Midbrain (tissue), 1 donor: ENCODE measurements at regions not wholly inside any gene's neighbourhood (a gene's known extent, or its start where the extent isn't known, plus 50 kb on each side); places are given as distances from the start of the nearest gene placed in this dataset.

ENCODE experiments used
- DNase-seq: peaks from one replicate; lab custom pipeline; 2025; lab: John Stamatoyannopoulos, UW

GRCh38 chr3:102156426-102156825, 278.4 kb upstream of the ZPLD1 start:
- no peak for DNase-seq

GRCh38 chr3:102158080-102158740, 276.6 kb upstream of the ZPLD1 start:
- no peak for DNase-seq

GRCh38 chr3:102159810-102160451, 274.9 kb upstream of the ZPLD1 start:
- no peak for DNase-seq

GRCh38 chr3:102161384-102162006, 273.3 kb upstream of the ZPLD1 start:
- DNase-seq: no peak

GRCh38 chr3:102162251-102162650, 272.6 kb upstream of the ZPLD1 start:
- no peak for DNase-seq

GRCh38 chr3:102163039-102163817, 271.6 kb upstream of the ZPLD1 start:
- no peak for DNase-seq

- DNase-seq: no peak
Observed at GRCh38 chr3:102163818-102164154, 271.0 kb upstream of the ZPLD1 start.

- DNase-seq: no peak
Observed at GRCh38 chr3:102165367-102165766, 269.4 kb upstream of the ZPLD1 start.

GRCh38 chr3:102169915-102170479, 264.8 kb upstream of the ZPLD1 start:
- DNase-seq: no peak

GRCh38 chr3:102170545-102170944, 264.3 kb upstream of the ZPLD1 start:
- DNase-seq: no peak

GRCh38 chr3:102174312-102174712, 260.5 kb upstream of the ZPLD1 start:
- no peak for DNase-seq

- no peak for DNase-seq
Observed at GRCh38 chr3:102174832-102175374, 259.9 kb upstream of the ZPLD1 start.

- no peak for DNase-seq
Observed at GRCh38 chr3:102176333-102177050, 258.3 kb upstream of the ZPLD1 start.

GRCh38 chr3:102177075-102177755, 257.6 kb upstream of the ZPLD1 start:
- no peak for DNase-seq

GRCh38 chr3:102178817-102179216, 256.0 kb upstream of the ZPLD1 start:
- DNase-seq: no peak

- no peak for DNase-seq
Observed at GRCh38 chr3:102179326-102180177, 255.3 kb upstream of the ZPLD1 start.

- DNase-seq: no peak
Observed at GRCh38 chr3:102180280-102180931, 254.4 kb upstream of the ZPLD1 start.

GRCh38 chr3:102181175-102181920, 253.5 kb upstream of the ZPLD1 start:
- DNase-seq: no peak

- no peak for DNase-seq
Observed at GRCh38 chr3:102182162-102182561, 252.7 kb upstream of the ZPLD1 start.
